HG02884 (cell line): ENCODE measurements at regions not wholly inside any gene's neighbourhood (a gene's known extent, or its start where the extent isn't known, plus 50 kb on each side); places are given as distances from the start of the nearest gene placed in this dataset.

Experiments used
- ATAC-seq: cut with Tn5 transposase; IDR thresholded peaks from one replicate; pipeline ENCODE4 v1.9.1; 2021; ENCODE audit warnings: mild to moderate bottlenecking, moderate library complexity; ENCODE audit not compliant: unreplicated experiment

GRCh38 chr13:82739881-82740280 lies 1142.4 kb downstream of the SLITRK1 start:
- no peak for ATAC-seq

DNA sequence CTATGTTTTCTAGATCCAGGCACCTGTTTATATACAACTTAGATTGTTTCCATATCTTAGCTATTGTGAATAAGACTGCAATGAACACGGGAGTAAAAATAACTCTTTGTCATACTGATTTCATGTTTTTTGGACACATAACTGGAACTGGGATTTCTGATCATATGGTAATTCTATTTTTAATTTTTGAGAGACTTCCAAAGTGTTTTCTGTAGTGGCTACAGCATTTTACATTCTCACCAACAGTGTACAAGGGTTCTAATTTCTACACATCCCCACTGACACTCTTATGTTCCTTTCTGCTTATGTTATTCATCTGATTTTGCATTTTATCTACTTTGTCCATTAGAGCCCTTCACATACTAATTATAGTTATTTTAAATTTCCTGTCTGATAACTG lies 1152.9 kb downstream of the SLITRK1 start:
- no peak for ATAC-seq

- no peak for ATAC-seq
Observed at GRCh38 chr13:82720986-82721385, 1161.3 kb downstream of the SLITRK1 start.

DNA sequence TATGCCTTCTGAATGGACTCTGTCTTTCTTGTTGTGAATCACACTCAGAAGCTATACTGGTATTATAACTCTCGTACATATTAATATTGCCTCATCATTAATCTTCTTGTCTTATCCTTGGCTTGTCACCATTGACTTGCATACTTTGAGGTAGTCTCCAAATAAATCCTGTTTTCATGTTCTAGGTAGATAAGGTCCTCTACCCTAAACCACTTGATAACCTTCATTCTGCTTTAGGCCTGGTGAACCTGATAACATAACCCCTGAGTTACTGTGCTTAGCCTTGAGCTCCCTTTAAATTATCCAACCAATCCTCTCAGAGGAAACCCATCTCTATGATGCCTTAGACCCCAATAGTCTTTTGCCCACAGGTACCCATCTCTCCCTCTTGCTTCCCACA lies 1162.3 kb downstream of the SLITRK1 start:
- no peak for ATAC-seq

- ATAC-seq: no peak
Observed at GRCh38 chr13:82717249-82717648, 1165.0 kb downstream of the SLITRK1 start.

- no peak for ATAC-seq
Observed at GRCh38 chr13:82713687-82714405, 1168.4 kb downstream of the SLITRK1 start.

GRCh38 chr13:82702513-82702912 lies 1179.8 kb downstream of the SLITRK1 start:
- ATAC-seq: no peak

DNA sequence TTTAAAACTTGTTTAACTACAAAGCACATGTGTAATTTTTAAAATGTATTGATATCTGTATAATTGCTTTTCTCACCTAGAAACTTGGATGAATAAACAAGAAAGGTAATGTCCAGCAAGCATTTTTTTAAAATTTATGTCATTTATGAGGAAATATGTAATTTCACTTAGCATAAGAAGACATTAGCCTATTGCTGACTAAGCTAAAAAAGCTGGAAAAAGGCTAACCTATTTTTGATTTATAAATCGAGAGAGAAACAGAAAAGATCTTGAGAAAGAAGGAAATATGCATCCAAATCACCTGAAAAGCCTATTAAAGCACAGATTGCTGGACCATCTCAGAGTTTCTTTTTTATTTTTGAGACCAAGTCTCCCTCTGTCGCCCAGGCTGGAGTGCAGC lies 1181.3 kb downstream of the SLITRK1 start:
- ATAC-seq: no peak

DNA sequence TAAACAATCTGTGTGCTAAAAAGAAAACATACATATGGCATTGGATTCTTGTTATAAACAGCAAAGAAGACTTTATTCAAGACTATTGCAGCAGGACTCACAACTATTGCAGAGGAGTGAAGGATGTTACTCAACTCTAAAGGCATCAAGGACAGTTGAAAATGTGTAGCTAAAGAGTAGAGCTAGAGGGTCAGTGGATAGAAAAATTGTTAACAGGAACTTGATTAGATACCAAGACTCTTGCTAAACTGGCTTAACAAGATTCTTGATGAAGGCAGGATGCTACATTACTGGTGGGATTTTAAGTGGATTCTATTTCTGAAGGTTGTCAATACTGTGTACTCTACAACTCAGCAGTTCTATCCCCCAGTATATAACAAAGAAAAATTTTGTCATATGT lies 1183.3 kb downstream of the SLITRK1 start:
- no peak for ATAC-seq

DNA sequence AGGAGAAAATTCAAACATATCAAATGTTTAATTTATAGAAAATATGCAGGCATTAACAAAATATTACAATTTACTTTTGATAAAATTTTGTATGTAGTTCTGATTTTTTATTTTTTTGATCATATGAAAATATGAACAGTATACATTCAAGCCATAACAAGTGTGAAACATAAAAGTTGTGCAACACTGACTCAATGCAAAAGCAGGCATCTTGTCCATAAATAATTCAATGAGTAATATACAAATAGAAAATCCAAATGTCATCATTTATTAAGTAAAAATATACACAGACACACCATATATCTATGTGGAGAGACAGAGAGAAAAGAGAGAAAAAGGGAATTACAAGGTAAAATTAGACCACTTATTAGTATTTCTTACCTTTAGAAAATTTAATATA lies 1183.9 kb downstream of the SLITRK1 start:
- ATAC-seq: no peak

GRCh38 chr13:82693607-82694006 lies 1188.7 kb downstream of the SLITRK1 start:
- ATAC-seq: no peak

GRCh38 chr13:82688400-82688994 lies 1193.8 kb downstream of the SLITRK1 start:
- ATAC-seq: peak; percentile 75

GRCh38 chr13:82687884-82688283 lies 1194.4 kb downstream of the SLITRK1 start:
- no peak for ATAC-seq

DNA sequence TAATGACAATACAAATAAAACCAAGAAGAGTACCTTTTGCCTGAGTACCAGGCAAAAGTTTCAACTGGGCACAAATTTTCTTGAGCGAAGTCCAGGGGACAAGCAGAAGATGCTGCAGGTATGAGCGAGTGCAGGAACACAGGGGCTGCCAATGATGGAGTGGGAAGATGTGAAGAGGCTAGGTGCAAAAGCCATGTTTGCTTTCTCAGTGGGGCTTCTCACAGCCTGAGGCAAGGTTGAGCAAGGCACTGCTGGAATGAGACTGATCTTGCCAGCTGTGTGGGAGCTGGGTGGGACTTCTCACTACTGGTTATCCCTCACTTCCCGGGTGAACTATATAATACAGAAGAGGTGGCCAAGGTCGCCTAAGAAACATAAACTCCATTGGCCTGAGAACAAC lies 1200.7 kb downstream of the SLITRK1 start:
- ATAC-seq: no peak

GRCh38 chr13:82678052-82678451 lies 1204.2 kb downstream of the SLITRK1 start:
- ATAC-seq: no peak

GRCh38 chr13:82675024-82675423 lies 1207.2 kb downstream of the SLITRK1 start:
- ATAC-seq: no peak

- no peak for ATAC-seq
Observed at GRCh38 chr13:82674546-82674945, 1207.7 kb downstream of the SLITRK1 start.

DNA sequence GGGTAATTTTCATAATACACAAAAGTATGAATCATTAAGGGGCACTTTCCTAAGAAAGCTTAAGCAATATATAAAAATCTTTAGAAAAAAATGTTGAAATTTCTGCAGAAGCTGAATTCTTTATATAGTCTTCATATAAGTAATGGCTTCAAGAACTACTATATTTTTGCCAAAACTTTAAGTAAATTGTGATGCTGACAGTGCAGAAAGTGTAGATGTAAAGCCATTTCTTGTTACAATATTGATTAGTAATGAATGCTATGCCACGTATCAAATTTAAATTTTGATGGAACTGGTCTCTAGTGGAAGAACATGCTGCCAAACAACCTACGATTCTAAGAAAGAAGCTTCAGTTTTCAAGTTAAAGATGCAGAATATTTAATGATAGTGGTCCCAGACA lies 1210.0 kb downstream of the SLITRK1 start:
- ATAC-seq: no peak

DNA sequence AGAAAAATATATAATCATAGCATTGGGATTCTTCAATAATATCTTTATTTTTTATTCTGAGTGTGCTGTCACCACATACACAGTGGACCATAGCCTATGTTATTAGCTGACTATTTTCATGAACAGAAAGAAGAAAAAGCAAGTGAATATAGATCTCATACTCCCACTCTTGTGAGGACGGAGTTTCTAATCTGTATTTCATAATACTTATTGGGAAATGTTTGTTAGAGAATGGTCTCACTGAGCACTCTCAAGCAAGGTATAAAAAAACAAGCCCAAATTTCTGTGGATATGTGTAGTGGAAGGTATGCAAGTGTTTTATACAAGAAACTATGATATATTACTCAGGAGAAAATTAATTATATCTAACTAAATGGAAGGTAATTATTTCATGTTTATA lies 1218.1 kb downstream of the SLITRK1 start:
- ATAC-seq: no peak

DNA sequence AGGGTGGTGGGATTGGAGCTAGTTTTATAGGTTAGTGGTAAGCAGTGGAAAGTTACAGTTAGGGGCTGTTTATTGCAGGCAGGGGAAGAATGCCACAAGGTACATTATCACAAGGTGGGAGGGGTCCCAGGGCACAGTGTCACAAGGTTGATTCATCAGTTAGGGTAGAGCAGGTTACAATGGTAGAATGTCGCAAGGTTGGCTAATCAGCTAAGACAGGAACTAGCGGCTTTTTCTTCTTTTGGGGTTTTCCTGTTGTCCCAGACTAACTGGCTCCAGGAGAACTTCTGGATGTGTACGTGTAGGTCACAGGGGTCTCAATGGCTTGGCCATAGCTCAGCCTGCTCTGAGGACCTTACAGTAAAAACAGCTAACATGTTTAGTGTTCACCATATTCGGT lies 1221.1 kb downstream of the SLITRK1 start:
- ATAC-seq: no peak

GRCh38 chr13:82658811-82659210 lies 1223.5 kb downstream of the SLITRK1 start:
- no peak for ATAC-seq

DNA sequence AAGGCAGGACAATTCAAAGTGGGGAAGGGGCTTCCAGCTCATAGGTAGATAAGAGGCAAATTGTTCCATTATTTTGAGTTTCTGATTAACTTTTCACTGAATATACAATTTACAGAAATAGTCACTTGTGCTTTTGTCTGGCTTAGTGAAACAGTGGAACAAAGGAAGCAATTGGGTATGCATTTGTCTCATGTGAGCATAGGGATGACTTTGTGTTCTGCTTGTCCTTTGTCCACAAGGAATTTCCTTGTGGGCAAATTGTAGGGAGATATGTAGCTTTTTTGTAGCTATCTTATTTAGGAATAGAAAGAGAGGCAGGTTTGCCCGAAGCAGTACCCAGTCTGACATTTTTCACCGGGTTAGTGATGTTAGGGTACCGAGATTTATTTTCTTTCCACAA lies 1224.8 kb downstream of the SLITRK1 start:
- no peak for ATAC-seq
